ENCODE measurements at regions not wholly inside any gene's neighbourhood (a gene's known extent, or its start where the extent isn't known, plus 50 kb on each side); places are given as distances from the start of the nearest gene placed in this dataset.

DNA sequence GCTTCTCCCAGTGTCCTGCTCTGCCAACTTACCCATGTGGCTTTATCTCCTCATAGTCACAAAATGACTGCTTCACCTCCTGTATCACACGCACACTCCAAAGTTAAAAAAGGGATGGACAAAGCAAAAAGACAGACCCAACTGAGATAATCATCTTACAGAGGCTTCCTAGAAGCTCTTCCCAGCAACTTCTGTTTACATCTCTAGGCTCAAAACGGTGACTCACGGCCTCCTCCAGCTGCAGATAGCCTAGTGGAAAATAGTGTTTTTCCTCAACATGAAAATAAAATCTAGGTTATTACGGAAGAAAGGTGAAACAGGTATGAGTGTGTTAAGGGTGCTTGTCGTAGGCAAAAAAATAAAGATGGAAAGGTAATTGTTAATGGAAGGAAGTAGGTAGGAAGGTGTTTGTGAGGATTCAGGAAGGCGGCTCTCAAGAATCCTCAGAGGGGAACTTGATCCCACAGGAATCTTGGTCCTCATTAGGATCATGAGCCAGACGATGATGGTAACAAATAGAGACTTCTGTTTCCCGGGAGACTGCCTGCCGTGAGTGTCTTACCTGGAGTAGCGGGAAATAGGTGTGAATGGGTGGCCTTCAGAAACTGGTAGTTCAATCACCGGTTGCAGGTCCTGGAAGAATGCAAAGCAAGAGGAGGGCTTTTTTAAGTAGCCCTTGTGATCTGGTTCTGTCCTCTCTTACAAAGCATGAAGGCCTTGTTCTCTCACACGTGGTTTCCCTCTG is 487.5 kb upstream of the TMEM132C start:
- Histone ChIP-seq H3K27me3 (no peaks in the 10 kb centered on the region), H3K27ac (replicated peaks in 1 of 4) (no peak overlapping the region), H3K36me3 (no peaks in the 10 kb centered on the region), H3K9me3 (no peaks in the 10 kb centered on the region), H3K4me3 (no peak overlapping the region), H3K4me1 (no peaks in the 10 kb centered on the region)
- 81% methylated on average over 12 of the region's 12 CpGs for WGBS
- TF ChIP-seq POLR2A (IDR thresholded peaks at IDR 0.05; ENCODE audit: low read depth) (no peak), POLR2AphosphoS5 (IDR thresholded peaks at IDR 0.05) (no peak), EP300 (IDR thresholded peaks at IDR 0.05) (no peak)
- TF ChIP-seq, protein P1, sequence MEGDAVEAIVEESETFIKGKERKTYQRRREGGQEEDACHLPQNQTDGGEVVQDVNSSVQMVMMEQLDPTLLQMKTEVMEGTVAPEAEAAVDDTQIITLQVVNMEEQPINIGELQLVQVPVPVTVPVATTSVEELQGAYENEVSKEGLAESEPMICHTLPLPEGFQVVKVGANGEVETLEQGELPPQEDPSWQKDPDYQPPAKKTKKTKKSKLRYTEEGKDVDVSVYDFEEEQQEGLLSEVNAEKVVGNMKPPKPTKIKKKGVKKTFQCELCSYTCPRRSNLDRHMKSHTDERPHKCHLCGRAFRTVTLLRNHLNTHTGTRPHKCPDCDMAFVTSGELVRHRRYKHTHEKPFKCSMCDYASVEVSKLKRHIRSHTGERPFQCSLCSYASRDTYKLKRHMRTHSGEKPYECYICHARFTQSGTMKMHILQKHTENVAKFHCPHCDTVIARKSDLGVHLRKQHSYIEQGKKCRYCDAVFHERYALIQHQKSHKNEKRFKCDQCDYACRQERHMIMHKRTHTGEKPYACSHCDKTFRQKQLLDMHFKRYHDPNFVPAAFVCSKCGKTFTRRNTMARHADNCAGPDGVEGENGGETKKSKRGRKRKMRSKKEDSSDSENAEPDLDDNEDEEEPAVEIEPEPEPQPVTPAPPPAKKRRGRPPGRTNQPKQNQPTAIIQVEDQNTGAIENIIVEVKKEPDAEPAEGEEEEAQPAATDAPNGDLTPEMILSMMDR (IDR thresholded peaks at IDR 0.05), result no peak
- intact Hi-C loops (cut with DNase I), result no loop called here
- no peak for DNase-seq (ENCODE audit: extremely low spot score)

DNA sequence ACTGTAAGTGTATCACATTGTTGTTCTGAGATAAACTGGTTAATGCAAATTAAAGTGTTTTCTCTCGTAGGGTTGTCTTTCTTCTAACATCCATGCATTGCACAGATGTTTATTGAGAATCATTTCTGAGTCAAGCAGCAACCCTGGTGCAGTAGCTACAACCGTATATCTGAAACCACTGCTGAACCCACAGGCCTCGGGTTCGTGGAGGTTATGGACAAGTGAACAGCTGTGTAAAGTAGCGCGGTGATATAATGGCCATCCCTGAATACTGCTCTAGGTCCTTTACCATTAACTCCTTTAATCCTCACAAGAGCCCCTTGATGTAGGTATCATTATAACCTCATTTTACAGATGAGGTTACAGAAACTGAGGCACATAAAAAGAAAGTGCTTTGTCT is 486.1 kb upstream of the TMEM132C start:
- no peaks in the 10 kb centered on the region for H3K9me3 ChIP-seq
- peaks cover 0 to 12% (median 6%) of the 10 kb centered on the region in 4 donors for H3K4me1 ChIP-seq
- no peaks in the 10 kb centered on the region for H3K36me3 ChIP-seq
- intact Hi-C loops (cut with DNase I), result no loop called here
- WGBS, result 39% methylated on average over 6 of the region's 6 CpGs
- no peaks in the 10 kb centered on the region for H3K27me3 ChIP-seq
- no peak overlapping the region for H3K27ac ChIP-seq (replicated peaks in 1 of 4)
- no peak for TF ChIP-seq POLR2AphosphoS5 (IDR thresholded peaks at IDR 0.05)
- TF ChIP-seq EP300 (IDR thresholded peaks at IDR 0.05), result no peak
- no peak for TF ChIP-seq POLR2A (IDR thresholded peaks at IDR 0.05; ENCODE audit: low read depth)
- TF ChIP-seq, protein P1 (IDR thresholded peaks at IDR 0.05), result no peak
- no peak overlapping the region for H3K4me3 ChIP-seq
- DNase-seq (ENCODE audit: extremely low spot score), result no peak

DNA sequence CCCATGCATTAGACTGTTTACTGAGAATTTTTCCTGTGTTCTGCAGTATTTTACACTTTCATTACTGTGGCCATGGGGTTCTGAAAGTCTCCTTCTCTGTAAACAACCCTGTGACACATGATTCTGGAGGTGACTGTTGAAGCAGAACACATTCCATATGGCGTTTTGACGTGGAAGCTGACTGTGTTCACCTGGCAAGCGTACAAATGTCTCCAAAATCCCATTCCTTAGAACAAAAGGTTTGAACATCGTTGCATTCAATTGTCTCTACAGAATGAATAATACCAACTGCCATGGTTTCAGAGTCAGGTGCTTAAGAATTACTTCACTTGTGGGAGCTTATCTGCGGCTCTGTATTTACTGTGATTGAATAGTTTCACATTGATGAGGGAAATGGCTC is 485.6 kb upstream of the TMEM132C start:
- WGBS, result 42% methylated on average over 5 of the region's 5 CpGs
- intact Hi-C loops (cut with DNase I), result no loop called here

DNA sequence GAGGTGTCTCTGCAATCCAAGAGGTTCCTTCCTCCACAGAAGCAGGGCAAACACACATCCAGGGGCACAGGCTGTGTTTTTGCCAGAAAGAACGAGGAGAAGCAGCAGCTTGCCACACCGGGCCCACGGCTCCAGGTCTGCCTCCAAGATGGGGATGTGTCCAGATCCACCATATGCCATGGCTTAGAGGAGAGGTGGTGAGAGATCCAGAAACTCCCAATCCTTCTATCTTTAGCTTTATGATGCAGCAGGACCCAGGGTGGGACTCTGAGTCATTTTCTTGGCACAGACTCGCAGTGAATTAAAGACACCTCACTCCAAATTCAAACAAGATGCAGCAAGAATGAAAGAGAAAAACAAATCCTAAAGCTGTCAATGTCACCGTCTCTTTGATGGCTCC is 481.4 kb upstream of the TMEM132C start:
- no peaks in the 10 kb centered on the region for H3K9me3 ChIP-seq
- no peak for DNase-seq (ENCODE audit: extremely low spot score)
- H3K36me3 ChIP-seq, result no peaks in the 10 kb centered on the region
- H3K4me1 ChIP-seq, result peaks cover 0 to 14% (median 7%) of the 10 kb centered on the region in 4 donors
- TF ChIP-seq POLR2A (IDR thresholded peaks at IDR 0.05; ENCODE audit: low read depth) (no peak), POLR2AphosphoS5 (IDR thresholded peaks at IDR 0.05) (no peak), EP300 (IDR thresholded peaks at IDR 0.05) (no peak)
- TF ChIP-seq, protein P1 (IDR thresholded peaks at IDR 0.05), result no peak
- intact Hi-C loops (cut with DNase I), result no loop called here
- H3K27ac ChIP-seq (replicated peaks in 1 of 4), result no peak overlapping the region
- WGBS, result 37% methylated on average over 3 of the region's 5 CpGs
- no peaks in the 10 kb centered on the region for H3K27me3 ChIP-seq
- H3K4me3 ChIP-seq, result no peak overlapping the region

More for the DNA sequence above, 485.6 kb upstream of the TMEM132C start:
- H3K27me3 ChIP-seq, result no peaks in the 10 kb centered on the region
- no peaks in the 10 kb centered on the region for H3K9me3 ChIP-seq
- H3K27ac ChIP-seq (replicated peaks in 1 of 4), result no peak overlapping the region
- no peak overlapping the region for H3K4me3 ChIP-seq
- H3K4me1 ChIP-seq, result peaks cover 0 to 14% (median 7%) of the 10 kb centered on the region in 4 donors
- DNase-seq (ENCODE audit: extremely low spot score), result no peak
- no peak for TF ChIP-seq POLR2AphosphoS5 (IDR thresholded peaks at IDR 0.05)
- TF ChIP-seq, protein P1 (IDR thresholded peaks at IDR 0.05), result no peak
- TF ChIP-seq EP300 (IDR thresholded peaks at IDR 0.05), result no peak
- no peak for TF ChIP-seq POLR2A (IDR thresholded peaks at IDR 0.05; ENCODE audit: low read depth)
- no peaks in the 10 kb centered on the region for H3K36me3 ChIP-seq
